ENCODE measurements at regions not wholly inside any gene's neighbourhood (a gene's known extent, or its start where the extent isn't known, plus 50 kb on each side); places are given as distances from the start of the nearest gene placed in this dataset.

GRCh38 chr4:184930026-184930425 is 88.3 kb upstream of the HELT start:
- no peaks in the 10 kb centered on the region for H3K27me3 ChIP-seq (ENCODE audit: insufficient read depth)
- H3F3A ChIP-seq (replicated peaks; ENCODE audit: insufficient read depth): no peaks in the 10 kb centered on the region
- ChIA-PET CTCF (no interaction called here), POLR2A (no interaction called here)
- TF ChIP-seq TEAD4 (IDR thresholded peaks at IDR 0.05; ENCODE audit: borderline replicate concordance, insufficient read depth): no peak
- no peak for TF ChIP-seq SIN3A (IDR thresholded peaks at IDR 0.05; ENCODE audit: borderline replicate concordance, low read depth, low read length)
- TF ChIP-seq RCOR1 (IDR thresholded peaks at IDR 0.05; ENCODE audit: low read length): no peak
- H3K9me3 ChIP-seq: no peaks in the 10 kb centered on the region
- H3K9me2 ChIP-seq: no peaks in the 10 kb centered on the region
- no peak overlapping the region for H3K4me3 ChIP-seq (ENCODE audit: low read depth in 2 of 2, low read length in 1 of 2)
- no peak overlapping the region for H3K4me2 ChIP-seq
- no peaks in the 10 kb centered on the region for H4K20me1 ChIP-seq (ENCODE audit: insufficient read depth)
- H3K27ac ChIP-seq (ENCODE audit: low read depth in 2 of 2, low read length in 1 of 2): no peak overlapping the region
- no peaks in the 10 kb centered on the region for H3K36me3 ChIP-seq (replicated peaks in 1 of 2; ENCODE audit: control insufficient read depth in 1 of 2, insufficient read depth in 2 of 2, low read length in 1 of 2)
- DNase-seq: no peak
- peaks cover 0 to 6% of the 10 kb centered on the region in 2 experiments; a peak in 1 of 4 replicates for H3K4me1 ChIP-seq (ENCODE audit: control insufficient read depth in 1 of 2, insufficient read depth in 2 of 2, low read depth in 1 of 2, low read length in 1 of 2)
- no peak overlapping the region for H2AFZ ChIP-seq (ENCODE audit: low read depth)
- no peak overlapping the region for H3K9ac ChIP-seq
- H3K79me2 ChIP-seq (ENCODE audit: insufficient read depth): no peaks in the 10 kb centered on the region

DNA sequence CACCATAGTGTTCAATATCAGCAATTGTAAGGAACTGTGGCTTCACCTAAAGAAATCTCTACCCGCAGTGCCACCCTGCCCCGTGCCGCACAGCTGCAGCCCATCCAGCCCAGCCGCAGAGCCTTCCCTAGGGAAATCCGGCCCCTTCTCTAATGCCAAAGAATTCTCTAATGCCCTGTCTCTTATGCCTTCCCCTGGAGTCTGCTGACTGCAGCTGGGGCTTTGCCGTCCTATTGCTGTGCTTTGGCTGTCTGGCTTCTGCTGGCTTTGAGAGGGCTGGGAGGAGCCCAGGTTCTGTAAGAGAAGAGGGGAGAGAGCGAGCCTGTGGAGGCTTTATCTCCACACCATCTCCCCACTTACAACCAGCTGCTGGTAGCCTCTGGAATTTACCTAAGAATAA is 85.9 kb upstream of the HELT start:
- peak; percentile 31; the same call in 1 of the 2 replicates for TF ChIP-seq GATA2 (CRISPR knock-in tag; IDR thresholded peaks at IDR 0.05)
- TF ChIP-seq RXRA (IDR thresholded peaks at IDR 0.05; ENCODE audit: borderline replicate concordance, low read depth): no peak
- no peak for TF ChIP-seq MEF2A (IDR thresholded peaks at IDR 0.05; ENCODE audit: borderline replicate concordance, low read depth)
- no peak for TF ChIP-seq EP300 (IDR thresholded peaks at IDR 0.05; ENCODE audit: borderline replicate concordance in 1 of 2, low read depth in 1 of 2, low read length in 1 of 2)
- no peak for TF ChIP-seq SIN3A (IDR thresholded peaks at IDR 0.05; ENCODE audit: borderline replicate concordance, low read depth, low read length)
- H3K4me2 ChIP-seq: no peak overlapping the region
- H4K20me1 ChIP-seq (ENCODE audit: insufficient read depth): no peaks in the 10 kb centered on the region
- H3F3A ChIP-seq (replicated peaks; ENCODE audit: insufficient read depth): no peaks in the 10 kb centered on the region
- no peaks in the 10 kb centered on the region for H3K27me3 ChIP-seq (ENCODE audit: insufficient read depth)
- H3K79me2 ChIP-seq (ENCODE audit: insufficient read depth): no peaks in the 10 kb centered on the region
- WGBS (ENCODE audit: low lambda C conversion rate): 57% methylated on average over 7 of the region's 7 CpGs
- H3K9ac ChIP-seq: no peak overlapping the region
- H3K36me3 ChIP-seq (replicated peaks in 1 of 2; ENCODE audit: control insufficient read depth in 1 of 2, insufficient read depth in 2 of 2, low read length in 1 of 2): no peaks in the 10 kb centered on the region
- H3K4me1 ChIP-seq (ENCODE audit: control insufficient read depth in 1 of 2, insufficient read depth in 2 of 2, low read depth in 1 of 2, low read length in 1 of 2): peaks cover 0 to 8% of the 10 kb centered on the region in 2 experiments; a peak in 2 of 4 replicates
- no peak overlapping the region for H2AFZ ChIP-seq (ENCODE audit: low read depth)
- no peak overlapping the region for H3K4me3 ChIP-seq (ENCODE audit: low read depth in 2 of 2, low read length in 1 of 2)
- ChIA-PET POLR2A (no interaction called here), CTCF (no interaction called here)
- H3K27ac ChIP-seq (ENCODE audit: low read depth in 2 of 2, low read length in 1 of 2): no peak overlapping the region
- no peaks in the 10 kb centered on the region for H3K9me3 ChIP-seq
- peak; percentile 60 for DNase-seq
- no peaks in the 10 kb centered on the region for H3K9me2 ChIP-seq

GRCh38 chr4:184933311-184933710 is 85.0 kb upstream of the HELT start:
- Histone ChIP-seq H3K27ac (ENCODE audit: low read depth in 2 of 2, low read length in 1 of 2) (no peak overlapping the region), H3K9me3 (no peaks in the 10 kb centered on the region), H3K36me3 (replicated peaks in 1 of 2; ENCODE audit: control insufficient read depth in 1 of 2, insufficient read depth in 2 of 2, low read length in 1 of 2) (no peaks in the 10 kb centered on the region), H3K4me2 (no peak overlapping the region), H3K4me1 (ENCODE audit: control insufficient read depth in 1 of 2, insufficient read depth in 2 of 2, low read depth in 1 of 2, low read length in 1 of 2) (peaks cover 0 to 8% of the 10 kb centered on the region in 2 experiments; a peak in 2 of 4 replicates), H3K9me2 (no peaks in the 10 kb centered on the region), H3K9ac (no peak overlapping the region), H4K20me1 (ENCODE audit: insufficient read depth) (no peaks in the 10 kb centered on the region), H3K79me2 (ENCODE audit: insufficient read depth) (no peaks in the 10 kb centered on the region), H3K27me3 (ENCODE audit: insufficient read depth) (no peaks in the 10 kb centered on the region), H3K4me3 (ENCODE audit: low read depth in 2 of 2, low read length in 1 of 2) (no peak overlapping the region), H2AFZ (ENCODE audit: low read depth) (no peak overlapping the region), H3F3A (replicated peaks; ENCODE audit: insufficient read depth) (no peaks in the 10 kb centered on the region)
- ChIA-PET CTCF (interaction anchor here (1.2 kb wide), 1 partner anchor 162 kb away, joined by 3 read pairs; no protein-coding TSS in a partner anchor), POLR2A (no interaction called here)
- 0% methylated on average over 1 of the region's 1 CpG for WGBS (ENCODE audit: low lambda C conversion rate)
- no peak for DNase-seq
- TF ChIP-seq YY1 (IDR thresholded peaks at IDR 0.05; ENCODE audit: low read depth): no peak
- no peak for TF ChIP-seq POLR2AphosphoS5 (IDR thresholded peaks at IDR 0.05; ENCODE audit: low read depth, low read length)
- TF ChIP-seq, protein P1, sequence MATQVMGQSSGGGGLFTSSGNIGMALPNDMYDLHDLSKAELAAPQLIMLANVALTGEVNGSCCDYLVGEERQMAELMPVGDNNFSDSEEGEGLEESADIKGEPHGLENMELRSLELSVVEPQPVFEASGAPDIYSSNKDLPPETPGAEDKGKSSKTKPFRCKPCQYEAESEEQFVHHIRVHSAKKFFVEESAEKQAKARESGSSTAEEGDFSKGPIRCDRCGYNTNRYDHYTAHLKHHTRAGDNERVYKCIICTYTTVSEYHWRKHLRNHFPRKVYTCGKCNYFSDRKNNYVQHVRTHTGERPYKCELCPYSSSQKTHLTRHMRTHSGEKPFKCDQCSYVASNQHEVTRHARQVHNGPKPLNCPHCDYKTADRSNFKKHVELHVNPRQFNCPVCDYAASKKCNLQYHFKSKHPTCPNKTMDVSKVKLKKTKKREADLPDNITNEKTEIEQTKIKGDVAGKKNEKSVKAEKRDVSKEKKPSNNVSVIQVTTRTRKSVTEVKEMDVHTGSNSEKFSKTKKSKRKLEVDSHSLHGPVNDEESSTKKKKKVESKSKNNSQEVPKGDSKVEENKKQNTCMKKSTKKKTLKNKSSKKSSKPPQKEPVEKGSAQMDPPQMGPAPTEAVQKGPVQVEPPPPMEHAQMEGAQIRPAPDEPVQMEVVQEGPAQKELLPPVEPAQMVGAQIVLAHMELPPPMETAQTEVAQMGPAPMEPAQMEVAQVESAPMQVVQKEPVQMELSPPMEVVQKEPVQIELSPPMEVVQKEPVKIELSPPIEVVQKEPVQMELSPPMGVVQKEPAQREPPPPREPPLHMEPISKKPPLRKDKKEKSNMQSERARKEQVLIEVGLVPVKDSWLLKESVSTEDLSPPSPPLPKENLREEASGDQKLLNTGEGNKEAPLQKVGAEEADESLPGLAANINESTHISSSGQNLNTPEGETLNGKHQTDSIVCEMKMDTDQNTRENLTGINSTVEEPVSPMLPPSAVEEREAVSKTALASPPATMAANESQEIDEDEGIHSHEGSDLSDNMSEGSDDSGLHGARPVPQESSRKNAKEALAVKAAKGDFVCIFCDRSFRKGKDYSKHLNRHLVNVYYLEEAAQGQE (IDR thresholded peaks at IDR 0.05; ENCODE audit: low read depth, low read length): no peak
- no peak for TF ChIP-seq RXRA (IDR thresholded peaks at IDR 0.05; ENCODE audit: borderline replicate concordance, low read depth)
- TF ChIP-seq TCF12 (IDR thresholded peaks at IDR 0.05): no peak
- no peak for TF ChIP-seq EP300 (IDR thresholded peaks at IDR 0.05; ENCODE audit: borderline replicate concordance in 1 of 2, low read depth in 1 of 2, low read length in 1 of 2)
- TF ChIP-seq USF1 (IDR thresholded peaks at IDR 0.05; ENCODE audit: borderline replicate concordance, low read depth): no peak
- TF ChIP-seq EZH2phosphoT487 (IDR thresholded peaks at IDR 0.05; ENCODE audit: borderline replicate concordance, low read depth): no peak
- no peak for TF ChIP-seq MXI1 (IDR thresholded peaks at IDR 0.05; ENCODE audit: low read depth, low read length)
- no peak for TF ChIP-seq TEAD4 (IDR thresholded peaks at IDR 0.05; ENCODE audit: borderline replicate concordance, insufficient read depth)
- no peak for TF ChIP-seq NRF1 (IDR thresholded peaks at IDR 0.05; ENCODE audit: low read depth, low read length)
- TF ChIP-seq RCOR1 (IDR thresholded peaks at IDR 0.05; ENCODE audit: low read length): no peak
- TF ChIP-seq GABPA (IDR thresholded peaks at IDR 0.05; ENCODE audit: low read depth): no peak
- TF ChIP-seq, protein P2, sequence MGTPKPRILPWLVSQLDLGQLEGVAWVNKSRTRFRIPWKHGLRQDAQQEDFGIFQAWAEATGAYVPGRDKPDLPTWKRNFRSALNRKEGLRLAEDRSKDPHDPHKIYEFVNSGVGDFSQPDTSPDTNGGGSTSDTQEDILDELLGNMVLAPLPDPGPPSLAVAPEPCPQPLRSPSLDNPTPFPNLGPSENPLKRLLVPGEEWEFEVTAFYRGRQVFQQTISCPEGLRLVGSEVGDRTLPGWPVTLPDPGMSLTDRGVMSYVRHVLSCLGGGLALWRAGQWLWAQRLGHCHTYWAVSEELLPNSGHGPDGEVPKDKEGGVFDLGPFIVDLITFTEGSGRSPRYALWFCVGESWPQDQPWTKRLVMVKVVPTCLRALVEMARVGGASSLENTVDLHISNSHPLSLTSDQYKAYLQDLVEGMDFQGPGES (IDR thresholded peaks at IDR 0.05; ENCODE audit: low read depth, low read length): no peak

Data from SK-N-SH (cell line).